CD4-positive, CD25-positive, alpha-beta regulatory T cell (primary cell): ENCODE measurements at regions not wholly inside any gene's neighbourhood (a gene's known extent, or its start where the extent isn't known, plus 50 kb on each side); places are given as distances from the start of the nearest gene placed in this dataset.

Source experiments
- ATAC-seq, 2 donors: fragments of 150-1000 bp; cut with Tn5 transposase; one replicate each; pipeline ENCODE4 v1.10.0; 2021; ENCODE audit warnings: low read depth in 2 of 2, moderate number of reproducible peaks in 2 of 2, moderate library complexity in 1 of 2
- DNase-seq, 3 donors: peaks; one replicate each; pipeline versions ENCODE4 v3.0.0 to v3.0.0-alpha.2; 2012 to 2022; ENCODE audit warnings: mixed read lengths in 1 of 3
- H3K27ac ChIP-seq: one replicate; pipeline ENCODE4 v1.7.0; 2013; ENCODE audit warnings: mild to moderate bottlenecking, low read length; ENCODE audit not compliant: insufficient read depth, poor library complexity, severe bottlenecking
- H3K27me3 ChIP-seq: one replicate; pipeline ENCODE4 v1.7.0; 2013; ENCODE audit warnings: low read length; ENCODE audit not compliant: control insufficient read depth, insufficient read depth
- H3K36me3 ChIP-seq: one replicate; pipeline ENCODE4 v1.7.0; 2013; ENCODE audit warnings: mild to moderate bottlenecking, low read length, moderate library complexity; ENCODE audit not compliant: control insufficient read depth, insufficient read depth
- H3K4me1 ChIP-seq: 2 replicates; pipeline ENCODE4 v1.7.0; 2013; ENCODE audit warnings: mild to moderate bottlenecking, low read length; ENCODE audit not compliant: insufficient read depth, control insufficient read depth, poor library complexity, severe bottlenecking
- H3K4me3 ChIP-seq: one replicate; pipeline ENCODE4 v1.7.0; 2013; ENCODE audit warnings: low read depth, mild to moderate bottlenecking, low read length, moderate library complexity
- H3K9me3 ChIP-seq, 2 experiments: 1 replicate in 1 of 2; 2 replicates in 1 of 2; pipeline ENCODE4 v1.7.0; 2013; ENCODE audit warnings: low read length in 2 of 2, mild to moderate bottlenecking in 1 of 2, moderate library complexity in 1 of 2; ENCODE audit not compliant: control insufficient read depth in 2 of 2
- H3K27ac Mint-ChIP-seq, 3 donors: one replicate each; pipeline ENCODE4 v1.8.0; 2020 to 2022; ENCODE audit warnings: mild to moderate bottlenecking in 3 of 3, mixed read lengths in 3 of 3, moderate library complexity in 2 of 3
- H3K27me3 Mint-ChIP-seq: one replicate; pipeline ENCODE4 v1.8.0; 2022; ENCODE audit warnings: mild to moderate bottlenecking, mixed read lengths
- H3K36me3 Mint-ChIP-seq: one replicate; pipeline ENCODE4 v1.8.0; 2020; ENCODE audit warnings: mixed read lengths
- H3K4me1 Mint-ChIP-seq, 4 donors: one replicate each; pipeline ENCODE4 v1.8.0; 2020 to 2022; ENCODE audit warnings: mixed read lengths in 4 of 4, mild to moderate bottlenecking in 1 of 4
- H3K4me3 Mint-ChIP-seq, 4 donors: one replicate each; pipeline ENCODE4 v1.8.0; 2020 to 2022; ENCODE audit warnings: mild to moderate bottlenecking in 4 of 4, mixed read lengths in 4 of 4, moderate library complexity in 3 of 4
- H3K9me3 Mint-ChIP-seq, 7 donors: one replicate each; pipeline ENCODE4 v1.8.0; 2020 to 2022; ENCODE audit warnings: mixed read lengths in 7 of 7, mild to moderate bottlenecking in 3 of 7, moderate library complexity in 2 of 7

GRCh38 chr15:98405013-98405412 lies 243.3 kb upstream of the IGF1R start:
- Histone ChIP-seq H3K27me3 (no peaks in the 10 kb centered on the region), H3K36me3 (no peaks in the 10 kb centered on the region), H3K27ac (no peak overlapping the region), H3K9me3 (peaks cover 0 to 2% of the 10 kb centered on the region in 2 experiments), H3K4me3 (no peak overlapping the region), H3K4me1 (no peaks in the 10 kb centered on the region)
- no peaks in the 10 kb centered on the region for H3K36me3 Mint-ChIP-seq
- peaks cover 4% of the 10 kb centered on the region for H3K27me3 Mint-ChIP-seq
- DNase-seq (no peak), ATAC-seq (no peak)
- no peaks in the 10 kb centered on the region for H3K4me1 Mint-ChIP-seq
- H3K4me3 Mint-ChIP-seq: no peak overlapping the region
- H3K27ac Mint-ChIP-seq: no peak overlapping the region
- H3K9me3 Mint-ChIP-seq: peaks cover 0 to 3% (median 0%) of the 10 kb centered on the region in 7 donors

GRCh38 chr15:98408231-98408630 lies 240.1 kb upstream of the IGF1R start:
- H3K4me3 ChIP-seq: no peak overlapping the region
- Mint-ChIP-seq H3K36me3 (no peaks in the 10 kb centered on the region), H3K27me3 (peaks cover 4% of the 10 kb centered on the region), H3K4me1 (no peaks in the 10 kb centered on the region), H3K27ac (no peak overlapping the region), H3K4me3 (no peak overlapping the region), H3K9me3 (peaks cover 0 to 5% (median 0%) of the 10 kb centered on the region in 7 donors)
- H3K27ac ChIP-seq: no peak overlapping the region
- DNase-seq (no peak), ATAC-seq (no peak)
- H3K27me3 ChIP-seq: no peaks in the 10 kb centered on the region
- H3K36me3 ChIP-seq: no peaks in the 10 kb centered on the region
- H3K4me1 ChIP-seq: no peaks in the 10 kb centered on the region
- H3K9me3 ChIP-seq: peaks cover 0 to 2% of the 10 kb centered on the region in 2 experiments

- peaks cover 2% of the 10 kb centered on the region for H3K27me3 Mint-ChIP-seq
- peaks cover 0 to 2% of the 10 kb centered on the region in 2 experiments for H3K9me3 ChIP-seq
- no peaks in the 10 kb centered on the region for H3K36me3 Mint-ChIP-seq
- DNase-seq (no peak), ATAC-seq (no peak)
- peaks cover 0 to 5% (median 0%) of the 10 kb centered on the region in 7 donors for H3K9me3 Mint-ChIP-seq
- no peaks in the 10 kb centered on the region for H3K27me3 ChIP-seq
- no peaks in the 10 kb centered on the region for H3K4me1 Mint-ChIP-seq
- H3K27ac ChIP-seq: no peak overlapping the region
- no peak overlapping the region for H3K4me3 ChIP-seq
- H3K36me3 ChIP-seq: no peaks in the 10 kb centered on the region
- no peaks in the 10 kb centered on the region for H3K4me1 ChIP-seq
- no peak overlapping the region for H3K27ac Mint-ChIP-seq
- no peak overlapping the region for H3K4me3 Mint-ChIP-seq
Measured at GRCh38 chr15:98410328-98410727, 238.0 kb upstream of the IGF1R start.

GRCh38 chr15:98412852-98413251 lies 235.5 kb upstream of the IGF1R start:
- H3K4me1 ChIP-seq: no peaks in the 10 kb centered on the region
- H3K9me3 ChIP-seq: peaks cover 0 to 2% of the 10 kb centered on the region in 2 experiments
- DNase-seq (no peak), ATAC-seq (no peak)
- H3K27ac Mint-ChIP-seq: no peak overlapping the region
- H3K36me3 Mint-ChIP-seq: no peaks in the 10 kb centered on the region
- no peak overlapping the region for H3K4me3 Mint-ChIP-seq
- H3K4me1 Mint-ChIP-seq: no peaks in the 10 kb centered on the region
- H3K9me3 Mint-ChIP-seq: peaks cover 0 to 7% (median 0%) of the 10 kb centered on the region in 7 donors
- no peaks in the 10 kb centered on the region for H3K36me3 ChIP-seq
- H3K27me3 ChIP-seq: no peaks in the 10 kb centered on the region
- H3K27ac ChIP-seq: no peak overlapping the region
- no peak overlapping the region for H3K4me3 ChIP-seq
- no peaks in the 10 kb centered on the region for H3K27me3 Mint-ChIP-seq

GRCh38 chr15:98413933-98414546 lies 234.3 kb upstream of the IGF1R start:
- no peak overlapping the region for H3K4me3 ChIP-seq
- Mint-ChIP-seq H3K9me3 (peaks cover 0 to 5% (median 0%) of the 10 kb centered on the region in 7 donors), H3K36me3 (no peaks in the 10 kb centered on the region), H3K4me3 (no peak overlapping the region), H3K27me3 (no peaks in the 10 kb centered on the region), H3K4me1 (no peaks in the 10 kb centered on the region), H3K27ac (no peak overlapping the region)
- no peak overlapping the region for H3K27ac ChIP-seq
- ATAC-seq (no peak), DNase-seq (no peak)
- H3K36me3 ChIP-seq: no peaks in the 10 kb centered on the region
- H3K4me1 ChIP-seq: no peaks in the 10 kb centered on the region
- peaks cover 2% of the 10 kb centered on the region for H3K27me3 ChIP-seq
- H3K9me3 ChIP-seq: peaks cover 0 to 2% of the 10 kb centered on the region in 2 experiments

GRCh38 chr15:98416222-98416855 lies 232.0 kb upstream of the IGF1R start:
- H3K4me1 ChIP-seq: peaks cover 2% of the 10 kb centered on the region
- no peak overlapping the region for H3K4me3 ChIP-seq
- H3K36me3 Mint-ChIP-seq: no peaks in the 10 kb centered on the region
- H3K27ac Mint-ChIP-seq: no peak overlapping the region
- peaks cover 7% of the 10 kb centered on the region for H3K27me3 Mint-ChIP-seq
- peaks cover 0 to 5% (median 0%) of the 10 kb centered on the region in 7 donors for H3K9me3 Mint-ChIP-seq
- DNase-seq (no peak), ATAC-seq (no peak)
- peaks cover 2% of the 10 kb centered on the region for H3K27me3 ChIP-seq
- no peak overlapping the region for H3K4me3 Mint-ChIP-seq
- no peaks in the 10 kb centered on the region for H3K9me3 ChIP-seq
- H3K4me1 Mint-ChIP-seq: peaks cover 0 to 10% (median 2%) of the 10 kb centered on the region in 4 donors
- no peaks in the 10 kb centered on the region for H3K36me3 ChIP-seq
- no peak overlapping the region for H3K27ac ChIP-seq

GRCh38 chr15:98417346-98417745 lies 231.0 kb upstream of the IGF1R start:
- peaks cover 2% of the 10 kb centered on the region for H3K27me3 ChIP-seq
- Mint-ChIP-seq H3K27ac (no peak overlapping the region), H3K4me3 (no peak overlapping the region), H3K27me3 (peaks cover 14% of the 10 kb centered on the region), H3K9me3 (peaks cover 0 to 3% (median 0%) of the 10 kb centered on the region in 7 donors), H3K36me3 (no peaks in the 10 kb centered on the region), H3K4me1 (peaks cover 0 to 16% (median 2%) of the 10 kb centered on the region in 4 donors)
- no peaks in the 10 kb centered on the region for H3K36me3 ChIP-seq
- no peak overlapping the region for H3K4me3 ChIP-seq
- H3K9me3 ChIP-seq: no peaks in the 10 kb centered on the region
- ATAC-seq: no peak
- no peak for DNase-seq
- peaks cover 9% of the 10 kb centered on the region for H3K4me1 ChIP-seq
- no peak overlapping the region for H3K27ac ChIP-seq

- no peak overlapping the region for H3K27ac Mint-ChIP-seq
Measured at GRCh38 chr15:98418122-98418521, 230.2 kb upstream of the IGF1R start.

More at GRCh38 chr15:98418122-98418521, 230.2 kb upstream of the IGF1R start:
- Histone ChIP-seq H3K36me3 (no peaks in the 10 kb centered on the region), H3K4me3 (no peak overlapping the region), H3K27ac (no peak overlapping the region), H3K4me1 (peaks cover 9% of the 10 kb centered on the region), H3K27me3 (peaks cover 2% of the 10 kb centered on the region), H3K9me3 (no peaks in the 10 kb centered on the region)
- DNase-seq: no peak
- H3K4me1 Mint-ChIP-seq: peaks cover 0 to 16% (median 2%) of the 10 kb centered on the region in 4 donors
- peaks cover 14% of the 10 kb centered on the region for H3K27me3 Mint-ChIP-seq
- H3K36me3 Mint-ChIP-seq: no peaks in the 10 kb centered on the region
- peaks cover 0 to 3% (median 0%) of the 10 kb centered on the region in 7 donors for H3K9me3 Mint-ChIP-seq
- no peak overlapping the region for H3K4me3 Mint-ChIP-seq
- ATAC-seq: no peak
